ENCODE measurements at regions not wholly inside any gene's neighbourhood (a gene's known extent, or its start where the extent isn't known, plus 50 kb on each side); places are given as distances from the start of the nearest gene placed in this dataset.

GRCh38 chr2:220371211-220371610 lies 743.8 kb downstream of the SLC4A3 start:
- H4K20me1 ChIP-seq (ENCODE audit: insufficient read depth), result no peaks in the 10 kb centered on the region
- H3K9ac ChIP-seq (ENCODE audit: low read length), result no peak overlapping the region
- no peaks in the 10 kb centered on the region for H3K79me2 ChIP-seq (replicated peaks; ENCODE audit: insufficient read depth, low read length)
- TF ChIP-seq POLR2AphosphoS5 (IDR thresholded peaks at IDR 0.05), result no peak
- TF ChIP-seq SMC3 (conservative IDR thresholded peaks at IDR 0.05; ENCODE audit: poor library complexity), result no peak
- no peak for TF ChIP-seq MXI1 (conservative IDR thresholded peaks at IDR 0.05; ENCODE audit: poor library complexity, severe bottlenecking)
- TF ChIP-seq TAF1 (IDR thresholded peaks at IDR 0.05; ENCODE audit: low read depth), result no peak
- no peak for TF ChIP-seq EZH2 (IDR thresholded peaks at IDR 0.05; ENCODE audit: borderline replicate concordance, insufficient read depth, low read length, poor library complexity, severe bottlenecking)
- TF ChIP-seq EP300 (conservative IDR thresholded peaks at IDR 0.05; ENCODE audit: poor library complexity, severe bottlenecking), result no peak
- no peak for TF ChIP-seq RAD21 (conservative IDR thresholded peaks at IDR 0.05)
- TF ChIP-seq CTCF (IDR thresholded peaks at IDR 0.05; ENCODE audit: poor library complexity, severe bottlenecking), result no peak
- TF ChIP-seq REST (IDR thresholded peaks at IDR 0.05; ENCODE audit: borderline replicate concordance), result no peak
- no peak overlapping the region for H2AFZ ChIP-seq (ENCODE audit: low read depth, low read length)
- H3F3A ChIP-seq (ENCODE audit: insufficient read depth, low read length, poor library complexity, severe bottlenecking), result no peaks in the 10 kb centered on the region
- no peaks in the 10 kb centered on the region for H3K9me3 ChIP-seq (ENCODE audit: low read length)
- H3K36me3 ChIP-seq (ENCODE audit: insufficient read depth, low read length), result no peaks in the 10 kb centered on the region
- H3K9me2 ChIP-seq (ENCODE audit: insufficient read depth, low read length), result no peaks in the 10 kb centered on the region
- H3K4me2 ChIP-seq (ENCODE audit: low read length), result no peak overlapping the region
- H3K27ac ChIP-seq (ENCODE audit: low read length), result no peak overlapping the region
- no peak overlapping the region for H3K4me3 ChIP-seq (ENCODE audit: low read length)
- no peaks in the 10 kb centered on the region for H3K27me3 ChIP-seq (ENCODE audit: insufficient read depth, low read depth, low read length)

- H3K36me3 ChIP-seq (ENCODE audit: insufficient read depth, low read length), result no peaks in the 10 kb centered on the region
- H3K9me2 ChIP-seq (ENCODE audit: insufficient read depth, low read length), result no peaks in the 10 kb centered on the region
- H3K9me3 ChIP-seq (ENCODE audit: low read length), result no peaks in the 10 kb centered on the region
- H3K79me2 ChIP-seq (replicated peaks; ENCODE audit: insufficient read depth, low read length), result no peaks in the 10 kb centered on the region
- H3K27ac ChIP-seq (ENCODE audit: low read length), result no peak overlapping the region
- TF ChIP-seq SMC3 (conservative IDR thresholded peaks at IDR 0.05; ENCODE audit: poor library complexity) (no peak), TAF1 (IDR thresholded peaks at IDR 0.05; ENCODE audit: low read depth) (no peak), EP300 (conservative IDR thresholded peaks at IDR 0.05; ENCODE audit: poor library complexity, severe bottlenecking) (peak; percentile 24), CTCF (IDR thresholded peaks at IDR 0.05; ENCODE audit: poor library complexity, severe bottlenecking) (no peak), MXI1 (conservative IDR thresholded peaks at IDR 0.05; ENCODE audit: poor library complexity, severe bottlenecking) (no peak)
- no peaks in the 10 kb centered on the region for H3F3A ChIP-seq (ENCODE audit: insufficient read depth, low read length, poor library complexity, severe bottlenecking)
- no peak overlapping the region for H3K9ac ChIP-seq (ENCODE audit: low read length)
- no peaks in the 10 kb centered on the region for H3K27me3 ChIP-seq (ENCODE audit: insufficient read depth, low read depth, low read length)
- no peak overlapping the region for H3K4me2 ChIP-seq (ENCODE audit: low read length)
- no peaks in the 10 kb centered on the region for H4K20me1 ChIP-seq (ENCODE audit: insufficient read depth)
- H3K4me3 ChIP-seq (ENCODE audit: low read length), result no peak overlapping the region
- H2AFZ ChIP-seq (ENCODE audit: low read depth, low read length), result no peak overlapping the region
Measured at GRCh38 chr2:220373878-220374277, 746.4 kb downstream of the SLC4A3 start.
